ENCODE measurements at regions not wholly inside any gene's neighbourhood (a gene's known extent, or its start where the extent isn't known, plus 50 kb on each side); places are given as distances from the start of the nearest gene placed in this dataset.

DNA sequence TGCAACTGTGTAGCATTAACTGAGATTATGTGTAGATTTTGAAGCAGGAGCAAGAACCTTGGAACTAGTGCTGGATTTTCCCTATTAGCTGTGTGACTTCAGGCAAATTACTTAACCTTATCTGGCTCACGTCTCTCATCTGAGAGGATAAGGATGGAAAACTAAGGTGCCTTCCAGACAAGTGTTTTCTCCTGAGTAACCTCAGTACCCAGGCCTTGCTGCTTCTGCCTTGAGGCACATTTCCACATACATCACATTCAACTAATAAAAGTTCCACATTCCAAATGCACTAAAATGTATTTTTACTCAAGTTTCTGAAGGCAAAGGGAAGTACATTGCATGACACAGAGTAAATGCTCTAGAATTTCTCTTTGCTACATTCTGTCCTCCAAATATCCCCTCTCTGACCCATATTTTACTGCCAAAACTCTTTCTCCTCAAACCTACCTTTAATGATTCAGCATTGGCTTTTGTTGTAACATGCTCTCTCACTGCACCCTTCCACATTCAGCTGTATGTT is 195.4 kb upstream of the ADGRL3 start:
- no peaks in the 10 kb centered on the region for H3K27me3 ChIP-seq (replicated peaks in 1 of 4; ENCODE audit: control insufficient read depth in 3 of 4, extremely low read depth in 1 of 4, insufficient read depth in 3 of 4, low read length in 3 of 4)
- no peak for DNase-seq (ENCODE audit: low read depth in 1 of 2, low spot score in 2 of 2)
- H3K79me2 ChIP-seq (ENCODE audit: control insufficient read depth in 1 of 2, insufficient read depth in 2 of 2, low read length in 2 of 2), result no peaks in the 10 kb centered on the region
- H2AK5ac ChIP-seq (ENCODE audit: low read depth, low read length), result no peak overlapping the region
- ChIA-PET POLR2A (ENCODE audit: partially characterized antibody) (no interaction called here), CTCF (ENCODE audit: partially characterized antibody) (interaction anchor here (0.6 kb wide), 1 partner anchor 322 kb away, joined by 3 read pairs; no protein-coding TSS in a partner anchor)
- H3K9ac ChIP-seq (replicated peaks in 1 of 4; ENCODE audit: extremely low read depth in 1 of 4, low read depth in 3 of 4, low read length in 3 of 4), result no peak overlapping the region
- no peaks in the 10 kb centered on the region for H3K9me3 ChIP-seq (ENCODE audit: insufficient read depth in 2 of 2, low read depth in 1 of 2, low read length in 1 of 2)
- no peaks in the 10 kb centered on the region for H3K79me1 ChIP-seq (ENCODE audit: low read depth, low read length)
- no peak overlapping the region for H3K18ac ChIP-seq (ENCODE audit: extremely low read depth, low read length)
- no peaks in the 10 kb centered on the region for H4K20me1 ChIP-seq (replicated peaks in 1 of 2; ENCODE audit: control insufficient read depth in 1 of 2, insufficient read depth in 2 of 2, low read length in 2 of 2)
- no peak overlapping the region for H2BK20ac ChIP-seq (ENCODE audit: low read length)
- no peak overlapping the region for H3K14ac ChIP-seq (ENCODE audit: insufficient read length)
- H2BK5ac ChIP-seq (ENCODE audit: low read depth, low read length), result no peak overlapping the region
- no peak overlapping the region for H2BK15ac ChIP-seq (ENCODE audit: low read length)
- H3K4me3 ChIP-seq (ENCODE audit: extremely low read depth in 1 of 4, insufficient read depth in 2 of 4, low read depth in 3 of 4, low read length in 4 of 4), result no peak overlapping the region
- no peak overlapping the region for H4K8ac ChIP-seq (ENCODE audit: extremely low read depth, insufficient read depth, low read length)
- no peaks in the 10 kb centered on the region for H3K4me1 ChIP-seq (replicated peaks in 1 of 4; ENCODE audit: control insufficient read depth in 3 of 4, insufficient read depth in 4 of 4, low read length in 3 of 4)
- no peak overlapping the region for H3K4me2 ChIP-seq (ENCODE audit: insufficient read depth in 1 of 2, low read depth in 2 of 2, low read length in 2 of 2)
- FAIRE-seq, result no peak
- H3K23me2 ChIP-seq (ENCODE audit: low read depth, low read length), result no peaks in the 10 kb centered on the region
- WGBS, 2 experiments (ENCODE audit: extremely low coverage in 1 of 2, insufficient coverage in 1 of 2, insufficient read length in 1 of 2, insufficient replicate concordance in 2 of 2, low coverage in 1 of 2, low lambda C conversion rate in 2 of 2, missing lambda C conversion rate in 1 of 2), result 90% methylated on average over 1 of the region's 1 CpG; no CpG with 5 or more reads in 1 of the 2 experiments
- H3K23ac ChIP-seq (ENCODE audit: insufficient read length), result no peak overlapping the region
- H4K91ac ChIP-seq (replicated peaks; ENCODE audit: insufficient read length, low read length), result no peak overlapping the region
- no peak overlapping the region for H2BK120ac ChIP-seq (replicated peaks; ENCODE audit: low read depth, low read length)
- H3K56ac ChIP-seq (replicated peaks; ENCODE audit: insufficient read length, low read depth, low read length), result no peak overlapping the region
- no peak overlapping the region for H4K5ac ChIP-seq (ENCODE audit: insufficient read length, low read depth, low read length)
- no peaks in the 10 kb centered on the region for H3K36me3 ChIP-seq (ENCODE audit: control insufficient read depth in 2 of 4, insufficient read depth in 4 of 4, low read length in 3 of 4)
- H2AFZ ChIP-seq (ENCODE audit: low read length), result no peak overlapping the region
- no peak overlapping the region for H3K27ac ChIP-seq (ENCODE audit: low read depth, low read length)
- H3K4ac ChIP-seq (replicated peaks; ENCODE audit: insufficient read length, low read depth, low read length), result no peak overlapping the region
- no peak overlapping the region for H2BK12ac ChIP-seq (ENCODE audit: low read depth, low read length)
- no peak for TF ChIP-seq TCF12 (IDR thresholded peaks at IDR 0.05; ENCODE audit: low read depth, low read length)
- no peak for TF ChIP-seq CTBP2 (IDR thresholded peaks at IDR 0.05; ENCODE audit: borderline replicate concordance, insufficient read depth, insufficient read length, low read length)
- TF ChIP-seq CHD1 (IDR thresholded peaks at IDR 0.05; ENCODE audit: low read depth, low read length), result no peak
- TF ChIP-seq BRCA1 (IDR thresholded peaks at IDR 0.05; ENCODE audit: low read depth, low read length), result no peak
- no peak for TF ChIP-seq KDM5A (IDR thresholded peaks at IDR 0.05; ENCODE audit: low read length)
- no peak for TF ChIP-seq NRF1 (IDR thresholded peaks at IDR 0.05; ENCODE audit: low read depth, low read length)
- no peak for TF ChIP-seq RNF2 (IDR thresholded peaks at IDR 0.05; ENCODE audit: borderline replicate concordance, low read depth, low read length, missing control alignments, poor library complexity, severe bottlenecking)
- no peak for TF ChIP-seq E2F6 (IDR thresholded peaks at IDR 0.05)
- no peak for TF ChIP-seq HDAC2 (IDR thresholded peaks at IDR 0.05; ENCODE audit: borderline replicate concordance in 1 of 2, low read depth in 2 of 2, low read length in 2 of 2)
- TF ChIP-seq TAF7 (optimal IDR thresholded peaks at IDR 0.05; ENCODE audit: borderline replicate concordance, low read depth, low read length), result no peak
- no peak for TF ChIP-seq SUZ12 (IDR thresholded peaks at IDR 0.05; ENCODE audit: low read length)
- TF ChIP-seq POLR2A (IDR thresholded peaks at IDR 0.05; ENCODE audit: control extremely low read depth in 1 of 2, low read depth in 2 of 2, low read length in 2 of 2), result no peak
